Mesodermal cell (in vitro differentiated cells): ENCODE measurements at regions not wholly inside any gene's neighbourhood (a gene's known extent, or its start where the extent isn't known, plus 50 kb on each side); places are given as distances from the start of the nearest gene placed in this dataset.

Source experiments
- H3K27ac ChIP-seq: 2 replicates; pipeline ENCODE4 v1.7.0; 2013; ENCODE audit warnings: mild to moderate bottlenecking, low read depth, low read length, moderate library complexity; ENCODE audit not compliant: severe bottlenecking
- H3K36me3 ChIP-seq: 2 replicates; pipeline ENCODE4 v1.7.1; 2013; ENCODE audit warnings: mild to moderate bottlenecking, low read length, moderate library complexity; ENCODE audit not compliant: control insufficient read depth, insufficient read depth
- H3K4me1 ChIP-seq: one replicate; pipeline ENCODE4 v1.7.1; 2013; ENCODE audit warnings: mild to moderate bottlenecking, low read length; ENCODE audit not compliant: insufficient read depth, control insufficient read depth, poor library complexity, severe bottlenecking
- H3K4me3 ChIP-seq: 2 replicates; pipeline ENCODE4 v1.7.0; 2013; ENCODE audit warnings: low read length, control low read depth, mild to moderate bottlenecking; ENCODE audit not compliant: insufficient read depth, poor library complexity, severe bottlenecking; ENCODE audit errors: extremely low read depth
- H3K9me3 ChIP-seq: 2 replicates; pipeline ENCODE4 v1.7.1; 2013; ENCODE audit warnings: mild to moderate bottlenecking, low read length, moderate library complexity; ENCODE audit not compliant: control insufficient read depth
- WGBS, 2 experiments: methylation state at CpG; one replicate each; pipeline ENCODE4 v1.1.5; 2013; ENCODE audit warnings: missing lambda C conversion rate in 2 of 2; ENCODE audit not compliant: insufficient coverage in 2 of 2; 5-methylcytosine and 5-hydroxymethylcytosine counted together

- Histone ChIP-seq H3K36me3 (no peaks in the 10 kb centered on the region), H3K27ac (no peak overlapping the region), H3K4me3 (no peak overlapping the region), H3K4me1 (no peaks in the 10 kb centered on the region), H3K9me3 (no peaks in the 10 kb centered on the region)
- no CpG with 5 or more reads among the region's 4 CpGs for WGBS, 2 experiments
These were observed 686.3 kb upstream of the SETBP1 start for GRCh38 chr18:43994381-43994780.

- Histone ChIP-seq H3K4me3 (no peak overlapping the region), H3K27ac (no peak overlapping the region), H3K9me3 (no peaks in the 10 kb centered on the region), H3K4me1 (no peaks in the 10 kb centered on the region), H3K36me3 (no peaks in the 10 kb centered on the region)
- 80% methylated on average over 1 of the region's 2 CpGs; no CpG with 5 or more reads in 1 of the 2 experiments for WGBS, 2 experiments
These were observed 666.8 kb upstream of the SETBP1 start for GRCh38 chr18:44013871-44014270.

GRCh38 chr18:44025421-44025820 lies 655.3 kb upstream of the SETBP1 start:
- Histone ChIP-seq H3K27ac (no peak overlapping the region), H3K36me3 (no peaks in the 10 kb centered on the region), H3K4me3 (no peak overlapping the region), H3K9me3 (peaks cover 5% of the 10 kb centered on the region), H3K4me1 (no peaks in the 10 kb centered on the region)
- WGBS, 2 experiments: no CpG with 5 or more reads among the region's 1 CpG

GRCh38 chr18:44028109-44028508 lies 652.6 kb upstream of the SETBP1 start:
- Histone ChIP-seq H3K9me3 (peaks cover 5% of the 10 kb centered on the region), H3K27ac (no peak overlapping the region)
- 100% methylated on average over 1 of the region's 1 CpG; no CpG with 5 or more reads in 1 of the 2 experiments for WGBS, 2 experiments

GRCh38 chr18:44031063-44031462 lies 649.6 kb upstream of the SETBP1 start:
- Histone ChIP-seq H3K27ac (no peak overlapping the region), H3K4me1 (no peaks in the 10 kb centered on the region), H3K9me3 (peaks cover 5% of the 10 kb centered on the region), H3K36me3 (no peaks in the 10 kb centered on the region), H3K4me3 (no peak overlapping the region)
- WGBS, 2 experiments: 86% methylated on average over 1 of the region's 2 CpGs; no CpG with 5 or more reads in 1 of the 2 experiments

More at GRCh38 chr18:44028109-44028508, 652.6 kb upstream of the SETBP1 start:
- no peak overlapping the region for H3K4me3 ChIP-seq
- H3K36me3 ChIP-seq: no peaks in the 10 kb centered on the region
- H3K4me1 ChIP-seq: no peaks in the 10 kb centered on the region

- WGBS, 2 experiments: 84 to 100% methylated on average over 1 to 4 of the region's 6 CpGs
- no peaks in the 10 kb centered on the region for H3K36me3 ChIP-seq
- H3K4me3 ChIP-seq: no peak overlapping the region
- no peaks in the 10 kb centered on the region for H3K4me1 ChIP-seq
- peaks cover 5% of the 10 kb centered on the region for H3K9me3 ChIP-seq
- no peak overlapping the region for H3K27ac ChIP-seq
These were observed 647.5 kb upstream of the SETBP1 start for GRCh38 chr18:44033144-44033701.

- 86 to 100% methylated on average over 1 of the region's 2 CpGs for WGBS, 2 experiments
- H3K4me1 ChIP-seq: no peaks in the 10 kb centered on the region
- no peaks in the 10 kb centered on the region for H3K9me3 ChIP-seq
- no peak overlapping the region for H3K27ac ChIP-seq
- H3K36me3 ChIP-seq: no peaks in the 10 kb centered on the region
- H3K4me3 ChIP-seq: no peak overlapping the region
These were observed 645.1 kb upstream of the SETBP1 start for GRCh38 chr18:44035554-44035953.

GRCh38 chr18:44036501-44036900 lies 644.2 kb upstream of the SETBP1 start:
- no peaks in the 10 kb centered on the region for H3K36me3 ChIP-seq
- H3K4me1 ChIP-seq: no peaks in the 10 kb centered on the region
- 30% methylated on average over 2 of the region's 3 CpGs; no CpG with 5 or more reads in 1 of the 2 experiments for WGBS, 2 experiments
- H3K4me3 ChIP-seq: no peak overlapping the region
- H3K27ac ChIP-seq: no peak overlapping the region
- H3K9me3 ChIP-seq: no peaks in the 10 kb centered on the region

- no CpG with 5 or more reads among the region's 2 CpGs for WGBS, 2 experiments
- H3K36me3 ChIP-seq: no peaks in the 10 kb centered on the region
- no peak overlapping the region for H3K4me3 ChIP-seq
- H3K9me3 ChIP-seq: no peaks in the 10 kb centered on the region
- H3K27ac ChIP-seq: no peak overlapping the region
- H3K4me1 ChIP-seq: no peaks in the 10 kb centered on the region
These were observed 641.5 kb upstream of the SETBP1 start for GRCh38 chr18:44039216-44039615.

- Histone ChIP-seq H3K4me1 (no peaks in the 10 kb centered on the region), H3K9me3 (no peaks in the 10 kb centered on the region), H3K4me3 (no peak overlapping the region), H3K36me3 (no peaks in the 10 kb centered on the region), H3K27ac (no peak overlapping the region)
- no CpG with 5 or more reads among the region's 1 CpG for whole genome bisulfite sequencing, 2 experiments
These were observed 640.9 kb upstream of the SETBP1 start for GRCh38 chr18:44039826-44040225.

- WGBS, 2 experiments: no CpG with 5 or more reads among the region's 3 CpGs
- no peaks in the 10 kb centered on the region for H3K36me3 ChIP-seq
- H3K4me1 ChIP-seq: no peaks in the 10 kb centered on the region
- H3K9me3 ChIP-seq: no peaks in the 10 kb centered on the region
- no peak overlapping the region for H3K4me3 ChIP-seq
- no peak overlapping the region for H3K27ac ChIP-seq
These were observed 639.1 kb upstream of the SETBP1 start for GRCh38 chr18:44041553-44041952.
